ENCODE measurements at regions not wholly inside any gene's neighbourhood (a gene's known extent, or its start where the extent isn't known, plus 50 kb on each side); places are given as distances from the start of the nearest gene placed in this dataset.

DNA sequence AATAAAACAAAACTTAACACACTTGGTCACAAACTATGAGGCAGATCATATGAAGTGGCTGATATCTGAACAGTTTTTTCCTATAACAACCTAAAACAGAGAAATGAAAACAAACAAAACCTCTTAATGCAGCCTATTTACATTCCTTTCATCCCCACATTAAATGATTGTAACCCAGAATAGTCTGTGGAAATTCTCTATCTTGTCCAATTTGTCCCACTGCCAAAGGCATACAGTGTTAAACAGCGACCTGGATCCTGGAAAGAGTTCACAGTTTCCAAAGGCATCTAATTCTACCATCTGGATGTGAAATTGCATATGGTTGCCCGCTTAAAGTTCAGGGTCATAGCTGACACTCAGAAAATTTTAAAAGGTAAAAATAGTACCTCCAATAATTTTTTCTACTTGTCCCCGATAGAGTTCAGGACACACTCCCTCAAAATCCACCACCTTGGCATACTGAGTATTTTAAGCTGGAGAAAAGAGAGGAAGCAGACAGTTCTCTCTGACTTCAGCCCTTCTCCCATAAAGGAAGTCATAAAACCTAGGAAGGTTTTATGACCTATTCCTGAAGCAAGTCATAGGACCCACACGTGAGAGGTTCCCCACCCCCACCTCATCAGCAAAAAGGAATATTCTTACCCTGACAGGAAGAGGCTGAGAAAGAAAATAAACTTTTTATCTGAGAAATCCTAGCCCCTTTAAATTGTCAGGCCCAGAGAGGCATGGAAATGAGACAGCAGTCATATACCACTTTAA, 270.2 kb downstream of the PAPSS1 start (continued):
- TF ChIP-seq JUNB (IDR thresholded peaks at IDR 0.05) (no peak), ZNF217 (IDR thresholded peaks at IDR 0.05) (no peak), NRF1 (conservative IDR thresholded peaks at IDR 0.05; ENCODE audit: low read depth, low read length) (no peak), ZBTB11 (CRISPR knock-in tag; IDR thresholded peaks at IDR 0.05) (no peak)

GRCh38 chr4:107442538-107443111, 277.4 kb downstream of the PAPSS1 start:
- DNase-seq (ENCODE audit: low read depth, low spot score) (no peak), FAIRE-seq (no peak), ATAC-seq (no peak)
- Histone ChIP-seq H3K27me3 (replicated peaks in 1 of 2; ENCODE audit: control insufficient read depth in 2 of 2, insufficient read depth in 2 of 2, low read length in 1 of 2) (no peaks in the 10 kb centered on the region), H4K20me1 (ENCODE audit: control insufficient read depth, insufficient read depth) (no peaks in the 10 kb centered on the region), H3K9ac (ENCODE audit: control insufficient read depth, insufficient read depth, low read length) (no peak overlapping the region), H2AFZ (ENCODE audit: control insufficient read depth, low read depth, low read length) (no peak overlapping the region), H3K4me2 (ENCODE audit: control insufficient read depth, insufficient read depth) (no peak overlapping the region), H3K36me3 (ENCODE audit: control insufficient read depth in 2 of 2, insufficient read depth in 2 of 2, low read length in 1 of 2) (no peaks in the 10 kb centered on the region), H3K4me3 (no peak overlapping the region), H3K27ac (ENCODE audit: control insufficient read depth, insufficient read depth) (no peak overlapping the region), H3K4me1 (ENCODE audit: control insufficient read depth, insufficient read depth, low read length) (no peaks in the 10 kb centered on the region), H3K9me3 (replicated peaks; ENCODE audit: control insufficient read depth, insufficient read depth, low read length) (no peaks in the 10 kb centered on the region), H3K79me2 (ENCODE audit: control insufficient read depth, insufficient read depth, low read length) (no peaks in the 10 kb centered on the region)
- BruUV-seq (replicated peaks): no TSS peak
- ChIA-PET RAD21 (ENCODE audit: unreplicated experiment) (no interaction called here), POLR2A (no interaction called here), CTCF (no interaction called here), SMC1A (ENCODE audit: uncharacterized antibody, unreplicated experiment) (no interaction called here)
- in situ Hi-C loops (cut with MboI): no loop called here
- intact Hi-C loops (cut with micrococcal nuclease; ENCODE audit: unreplicated experiment): no loop called here
- 50% methylated on average over 3 of the region's 3 CpGs for WGBS (ENCODE audit: insufficient coverage, insufficient replicate concordance, low lambda C conversion rate, missing lambda C conversion rate)
- no peak for TF ChIP-seq BHLHE40 (IDR thresholded peaks at IDR 0.05; ENCODE audit: borderline replicate concordance in 1 of 2, low read depth in 2 of 2, low read length in 1 of 2)
- TF ChIP-seq LARP7 (IDR thresholded peaks at IDR 0.05): no peak
- TF ChIP-seq MEF2B (IDR thresholded peaks at IDR 0.05; ENCODE audit: partially characterized antibody, poor library complexity, severe bottlenecking): no peak
- TF ChIP-seq STAT3 (IDR thresholded peaks at IDR 0.05; ENCODE audit: low read depth, low read length): no peak
- TF ChIP-seq ZNF207 (IDR thresholded peaks at IDR 0.05; ENCODE audit: borderline replicate concordance): no peak
- no peak for TF ChIP-seq MXI1 (IDR thresholded peaks at IDR 0.05; ENCODE audit: low read depth, low read length)
- TF ChIP-seq POU2F2 (IDR thresholded peaks at IDR 0.05; ENCODE audit: borderline replicate concordance, low read depth, low read length): no peak
- TF ChIP-seq CEBPB (IDR thresholded peaks at IDR 0.05; ENCODE audit: borderline replicate concordance in 1 of 2, low read depth in 2 of 2, low read length in 2 of 2): no peak
- TF ChIP-seq NFXL1 (IDR thresholded peaks at IDR 0.05; ENCODE audit: borderline replicate concordance): no peak
- TF ChIP-seq CHD4 (IDR thresholded peaks at IDR 0.05): no peak
- no peak for TF ChIP-seq ASH2L (IDR thresholded peaks at IDR 0.05; ENCODE audit: borderline replicate concordance, low read depth)
- no peak for TF ChIP-seq BCL11A (IDR thresholded peaks at IDR 0.05; ENCODE audit: low read depth, low read length)
